A673 (cell line): ENCODE measurements at regions not wholly inside any gene's neighbourhood (a gene's known extent, or its start where the extent isn't known, plus 50 kb on each side); places are given as distances from the start of the nearest gene placed in this dataset.

Experiments
- CTCF ChIP-seq: fragments of 300-800, 200-600 bp; sonication (generic); conservative IDR thresholded peaks from 2 replicates; pipeline ENCODE4 v1.5.1; 2017; ENCODE audit warnings: low read depth, mild to moderate bottlenecking, antibody characterized with exemption, low read length, moderate library complexity, mixed read lengths
- EZH2 ChIP-seq: fragments of 200-600 bp; sonication (generic); IDR thresholded peaks from 2 replicates; pipeline ENCODE4 v1.6.1; 2017; ENCODE audit warnings: borderline replicate concordance, low read depth, mild to moderate bottlenecking, mixed read lengths, antibody characterized with exemption, low read length; ENCODE audit not compliant: poor library complexity, severe bottlenecking

GRCh38 chr6:126181890-126182289 lies 158.0 kb upstream of the CENPW start:
- TF ChIP-seq CTCF (no peak), EZH2 (no peak)
